Loucy (cell line): ENCODE measurements at regions not wholly inside any gene's neighbourhood (a gene's known extent, or its start where the extent isn't known, plus 50 kb on each side); places are given as distances from the start of the nearest gene placed in this dataset.

Experiments used
- H2AFZ ChIP-seq: fragments of 200-600 bp; sonication (generic); 2 replicates; pipeline ENCODE4 v1.6.0; 2016; ENCODE audit warnings: antibody characterized with exemption, mild to moderate bottlenecking, low read length, moderate library complexity
- H3F3A ChIP-seq: fragments of 200-600 bp; 2 replicates; pipeline ENCODE4 v1.6.0; 2016; ENCODE audit warnings: antibody characterized with exemption, low read depth, mild to moderate bottlenecking
- H3K27me3 ChIP-seq: fragments of 200-600 bp; sonication (generic); 2 replicates; pipeline ENCODE4 v1.6.1; 2014; ENCODE audit warnings: low read length, mild to moderate bottlenecking; ENCODE audit not compliant: insufficient read depth, poor library complexity, severe bottlenecking
- H3K36me3 ChIP-seq: fragments of 200-600 bp; sonication (generic); 2 replicates; pipeline ENCODE4 v1.6.1; 2016; ENCODE audit warnings: low read length; ENCODE audit not compliant: insufficient read depth
- H3K4me1 ChIP-seq: fragments of 200-600 bp; sonication (generic); 2 replicates; pipeline ENCODE4 v1.5.1; 2014; ENCODE audit warnings: low read length, mild to moderate bottlenecking; ENCODE audit not compliant: insufficient read depth, poor library complexity, severe bottlenecking
- H3K4me2 ChIP-seq: fragments of 200-600 bp; sonication (generic); 2 replicates; pipeline ENCODE4 v1.6.0; 2014; ENCODE audit warnings: antibody characterized with exemption, low read length, low read depth, mild to moderate bottlenecking; ENCODE audit not compliant: poor library complexity, severe bottlenecking
- H3K4me3 ChIP-seq: fragments of 200-600 bp; sonication (generic); 2 replicates; pipeline ENCODE4 v1.5.1; 2014; ENCODE audit warnings: low read length, mild to moderate bottlenecking, mixed read lengths; ENCODE audit not compliant: poor library complexity, severe bottlenecking
- H3K79me2 ChIP-seq: fragments of 200-600 bp; sonication (generic); 2 replicates; pipeline ENCODE4 v1.6.1; 2014; ENCODE audit warnings: low read length; ENCODE audit not compliant: insufficient read depth
- H3K9ac ChIP-seq: fragments of 200-600 bp; sonication (generic); 2 replicates; pipeline ENCODE4 v1.6.0; 2014; ENCODE audit warnings: mild to moderate bottlenecking, low read depth, low read length, moderate library complexity; ENCODE audit not compliant: poor library complexity, severe bottlenecking
- H3K9me2 ChIP-seq: fragments of 200-600 bp; sonication (generic); replicated peaks from 2 replicates; pipeline ENCODE4 v1.6.1; 2016; ENCODE audit warnings: low read depth, low read length, mixed read lengths
- H3K9me3 ChIP-seq: fragments of 200-600 bp; sonication (generic); 2 replicates; pipeline ENCODE4 v1.6.1; 2014; ENCODE audit warnings: mild to moderate bottlenecking, antibody characterized with exemption, low read length, low read depth; ENCODE audit not compliant: insufficient read depth
- H4K20me1 ChIP-seq: fragments of 200-600 bp; sonication (generic); 2 replicates; pipeline ENCODE4 v1.6.0; 2014; ENCODE audit warnings: antibody characterized with exemption, low read length, mild to moderate bottlenecking; ENCODE audit not compliant: insufficient read depth, poor library complexity, severe bottlenecking
- EZH2phosphoT487 ChIP-seq: fragments of 200-600 bp; IDR thresholded peaks from 2 replicates; pipeline ENCODE4 v1.6.1; 2018; ENCODE audit warnings: antibody characterized with exemption, mild to moderate bottlenecking, moderate library complexity, borderline replicate concordance
- TF ChIP-seq, protein P1 (sequence below): fragments of 200-600 bp; sonication (generic); conservative IDR thresholded peaks from 2 replicates; pipeline ENCODE4 v1.5.1; 2014; ENCODE audit warnings: mild to moderate bottlenecking, antibody characterized with exemption, low read length

DNA sequence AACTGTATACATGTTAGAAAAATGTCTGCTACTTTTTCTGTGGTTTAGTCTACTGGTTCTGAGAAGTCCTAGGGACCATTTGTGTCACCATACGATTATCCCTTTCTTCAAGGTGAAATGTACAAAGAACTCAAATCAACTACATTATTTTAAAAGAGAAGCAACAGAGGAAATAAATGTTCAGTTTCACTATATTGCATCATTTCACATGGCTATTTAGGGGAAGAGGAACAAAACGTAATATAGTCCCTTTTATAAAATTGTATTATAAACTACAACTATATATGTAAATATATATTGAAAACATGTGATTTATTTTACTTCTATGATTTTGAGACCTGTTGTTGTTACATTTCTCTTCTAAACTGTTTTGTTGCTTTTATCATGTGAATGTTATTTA is 1308.0 kb downstream of the EPHA7 start:
- TF ChIP-seq, protein P1, sequence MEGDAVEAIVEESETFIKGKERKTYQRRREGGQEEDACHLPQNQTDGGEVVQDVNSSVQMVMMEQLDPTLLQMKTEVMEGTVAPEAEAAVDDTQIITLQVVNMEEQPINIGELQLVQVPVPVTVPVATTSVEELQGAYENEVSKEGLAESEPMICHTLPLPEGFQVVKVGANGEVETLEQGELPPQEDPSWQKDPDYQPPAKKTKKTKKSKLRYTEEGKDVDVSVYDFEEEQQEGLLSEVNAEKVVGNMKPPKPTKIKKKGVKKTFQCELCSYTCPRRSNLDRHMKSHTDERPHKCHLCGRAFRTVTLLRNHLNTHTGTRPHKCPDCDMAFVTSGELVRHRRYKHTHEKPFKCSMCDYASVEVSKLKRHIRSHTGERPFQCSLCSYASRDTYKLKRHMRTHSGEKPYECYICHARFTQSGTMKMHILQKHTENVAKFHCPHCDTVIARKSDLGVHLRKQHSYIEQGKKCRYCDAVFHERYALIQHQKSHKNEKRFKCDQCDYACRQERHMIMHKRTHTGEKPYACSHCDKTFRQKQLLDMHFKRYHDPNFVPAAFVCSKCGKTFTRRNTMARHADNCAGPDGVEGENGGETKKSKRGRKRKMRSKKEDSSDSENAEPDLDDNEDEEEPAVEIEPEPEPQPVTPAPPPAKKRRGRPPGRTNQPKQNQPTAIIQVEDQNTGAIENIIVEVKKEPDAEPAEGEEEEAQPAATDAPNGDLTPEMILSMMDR = no peak
- no peak for TF ChIP-seq EZH2phosphoT487
- no peak overlapping the region for H3K9ac ChIP-seq

DNA sequence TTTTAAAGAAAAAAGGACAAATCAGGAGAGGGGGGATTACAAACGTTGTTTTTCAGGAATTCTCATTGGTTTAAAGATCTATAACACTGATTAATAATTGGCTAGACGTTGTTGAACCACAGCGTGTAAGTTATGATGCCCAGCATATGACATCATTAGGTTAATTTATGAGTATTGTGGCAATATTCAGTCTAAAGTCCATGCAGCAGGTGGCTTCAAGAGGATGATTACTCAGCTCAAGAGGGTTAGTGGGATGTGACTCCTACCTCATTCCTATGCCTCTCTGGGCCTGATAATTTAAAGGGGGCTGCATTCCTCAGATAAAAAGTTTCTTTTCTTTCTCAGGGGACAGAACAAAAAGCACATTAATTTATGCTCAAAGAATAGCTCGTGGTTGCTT is 1309.0 kb downstream of the EPHA7 start:
- H3K9me3 ChIP-seq = no peaks in the 10 kb centered on the region
- no peaks in the 10 kb centered on the region for H4K20me1 ChIP-seq
- no peaks in the 10 kb centered on the region for H3K27me3 ChIP-seq
- no peak for TF ChIP-seq EZH2phosphoT487
- TF ChIP-seq, protein P1 = no peak
- no peak overlapping the region for H2AFZ ChIP-seq
- no peaks in the 10 kb centered on the region for H3K36me3 ChIP-seq
- H3K9ac ChIP-seq = no peak overlapping the region
- no peaks in the 10 kb centered on the region for H3F3A ChIP-seq
- no peaks in the 10 kb centered on the region for H3K4me1 ChIP-seq
- no peak overlapping the region for H3K4me2 ChIP-seq
- H3K9me2 ChIP-seq = 0 out of 2 replicates have a peak, but pooled peaks cover 5% of the 10 kb centered on the region
- no peak overlapping the region for H3K4me3 ChIP-seq
- no peaks in the 10 kb centered on the region for H3K79me2 ChIP-seq

More for the DNA sequence above, 1308.0 kb downstream of the EPHA7 start:
- H3K79me2 ChIP-seq = no peaks in the 10 kb centered on the region
- no peaks in the 10 kb centered on the region for H3K27me3 ChIP-seq
- H3K36me3 ChIP-seq = no peaks in the 10 kb centered on the region
- 0 out of 2 replicates have a peak, but pooled peaks cover under 1% of the 10 kb centered on the region for H3K9me2 ChIP-seq
- no peaks in the 10 kb centered on the region for H3K4me1 ChIP-seq
- no peak overlapping the region for H2AFZ ChIP-seq
- H3K4me2 ChIP-seq = no peak overlapping the region
- H3K9me3 ChIP-seq = no peaks in the 10 kb centered on the region
- no peak overlapping the region for H3K4me3 ChIP-seq
- H3F3A ChIP-seq = no peaks in the 10 kb centered on the region
- no peaks in the 10 kb centered on the region for H4K20me1 ChIP-seq

DNA sequence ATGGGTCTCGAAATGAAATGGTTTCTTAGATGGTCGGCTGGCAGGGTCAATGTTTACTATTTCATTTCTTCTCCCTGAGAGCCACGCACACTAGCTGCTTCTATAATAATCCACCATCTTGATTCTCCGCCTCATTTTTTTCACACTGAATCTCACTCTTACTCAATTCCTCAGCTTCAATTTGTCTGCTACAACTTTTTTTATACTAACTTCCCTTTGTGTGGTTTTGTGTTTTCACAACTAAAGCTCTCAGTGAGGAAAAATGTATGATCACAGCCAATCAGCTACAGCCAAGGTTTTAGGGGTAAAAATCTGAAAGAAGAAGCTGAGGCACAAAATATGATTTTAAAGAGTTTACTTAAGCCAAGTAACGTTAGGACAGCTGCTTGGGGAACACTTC is 1309.4 kb downstream of the EPHA7 start:
- 0 out of 2 replicates have a peak, but pooled peaks cover 5% of the 10 kb centered on the region for H3K9me2 ChIP-seq
- no peak overlapping the region for H3K4me2 ChIP-seq
- H3K27me3 ChIP-seq = no peaks in the 10 kb centered on the region
- H3K9me3 ChIP-seq = no peaks in the 10 kb centered on the region
- no peaks in the 10 kb centered on the region for H3K79me2 ChIP-seq
- no peak for TF ChIP-seq EZH2phosphoT487
- TF ChIP-seq, protein P1 = no peak
- no peak overlapping the region for H3K9ac ChIP-seq
- no peaks in the 10 kb centered on the region for H3F3A ChIP-seq
- no peaks in the 10 kb centered on the region for H4K20me1 ChIP-seq
- no peaks in the 10 kb centered on the region for H3K36me3 ChIP-seq
- no peak overlapping the region for H2AFZ ChIP-seq
- H3K4me1 ChIP-seq = no peaks in the 10 kb centered on the region
- H3K4me3 ChIP-seq = no peak overlapping the region
